HepG2 (cell line): ENCODE measurements at regions not wholly inside any gene's neighbourhood (a gene's known extent, or its start where the extent isn't known, plus 50 kb on each side); places are given as distances from the start of the nearest gene placed in this dataset.

Experiments used
- CBX2 ChIP-seq, 2 experiments: fragments of 200-600 bp in 1 of 2; sonication (generic); formaldehyde crosslinking in 1 of 2; IDR thresholded peaks; 2 replicates each; pipeline versions ENCODE4 v1.7.0 to v1.8.1; 2018 to 2022; ENCODE audit warnings: low read depth in 2 of 2, low read length in 1 of 2, mild to moderate bottlenecking in 1 of 2, missing genetic modification reagents in 1 of 2
- EHMT2 ChIP-seq: fragments of 200-600 bp; sonication (generic); IDR thresholded peaks from 2 replicates; pipeline ENCODE4 v1.7.0; 2017; ENCODE audit warnings: antibody characterized with exemption, low read depth, low read length, borderline replicate concordance
- EZH2 ChIP-seq: conservative IDR thresholded peaks from 2 replicates; pipeline ENCODE4 v1.6.1; 2012; ENCODE audit warnings: mild to moderate bottlenecking, low read depth, low read length, moderate library complexity
- JUND ChIP-seq: sonication (generic); formaldehyde crosslinking; IDR thresholded peaks from 2 replicates; pipeline ENCODE4 v1.8.0; 2022; ENCODE audit warnings: mild to moderate bottlenecking, missing genetic modification reagents
- ZNF777 ChIP-seq: sonication (generic); formaldehyde crosslinking; IDR thresholded peaks from 2 replicates; pipeline ENCODE4 v1.4.0; 2020; ENCODE audit warnings: missing genetic modification reagents
- ZNF780A ChIP-seq: sonication (generic); formaldehyde crosslinking; IDR thresholded peaks from 2 replicates; pipeline ENCODE4 v1.8.0; 2022; ENCODE audit warnings: mild to moderate bottlenecking, missing genetic modification reagents, moderate library complexity
- TF ChIP-seq, protein P1 (sequence below): sonication (generic); formaldehyde crosslinking; IDR thresholded peaks from 2 replicates; pipeline ENCODE4 v1.4.0; 2020; ENCODE audit warnings: mild to moderate bottlenecking, missing genetic modification reagents
- TF ChIP-seq, protein P2 (sequence below): sonication (generic); formaldehyde crosslinking; IDR thresholded peaks from 2 replicates; pipeline ENCODE4 v1.5.0; 2020; ENCODE audit warnings: mild to moderate bottlenecking, missing genetic modification reagents, moderate library complexity

DNA sequence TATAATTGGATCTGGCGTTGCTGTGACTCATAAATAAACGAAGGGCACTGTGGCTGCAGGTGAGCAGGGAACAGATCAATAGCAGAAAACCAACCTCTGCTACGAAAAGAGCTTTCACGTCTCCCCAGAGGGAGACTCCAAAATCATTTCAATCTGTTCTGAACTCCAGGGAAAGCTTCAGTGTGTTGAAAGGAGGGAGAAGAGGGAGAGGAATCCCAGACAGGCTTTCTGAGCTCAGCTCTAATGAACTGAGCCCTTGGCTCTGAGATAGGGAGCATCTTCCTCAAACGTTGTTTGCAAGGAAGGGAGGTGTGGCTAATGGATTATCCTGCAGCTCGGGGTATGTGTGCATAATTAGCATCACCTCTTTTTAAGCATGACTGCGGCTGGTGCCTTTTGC lies 288.0 kb upstream of the IRX4 start:
- no peak for TF ChIP-seq CBX2 (IDR thresholded peaks at IDR 0.05; ENCODE audit: low read depth, low read length)
- no peak for TF ChIP-seq CBX2 (CRISPR knock-in tag; IDR thresholded peaks at IDR 0.05; ENCODE audit: low read depth)
- no peak for TF ChIP-seq EZH2
- no peak for TF ChIP-seq JUND (CRISPR knock-in tag)
- TF ChIP-seq ZNF777 (CRISPR knock-in tag) = no peak
- TF ChIP-seq EHMT2 = no peak
- TF ChIP-seq ZNF780A (CRISPR knock-in tag) = no peak
- TF ChIP-seq, protein P1, sequence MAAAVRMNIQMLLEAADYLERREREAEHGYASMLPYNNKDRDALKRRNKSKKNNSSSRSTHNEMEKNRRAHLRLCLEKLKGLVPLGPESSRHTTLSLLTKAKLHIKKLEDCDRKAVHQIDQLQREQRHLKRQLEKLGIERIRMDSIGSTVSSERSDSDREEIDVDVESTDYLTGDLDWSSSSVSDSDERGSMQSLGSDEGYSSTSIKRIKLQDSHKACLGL (CRISPR knock-in tag) = no peak
- TF ChIP-seq, protein P2, sequence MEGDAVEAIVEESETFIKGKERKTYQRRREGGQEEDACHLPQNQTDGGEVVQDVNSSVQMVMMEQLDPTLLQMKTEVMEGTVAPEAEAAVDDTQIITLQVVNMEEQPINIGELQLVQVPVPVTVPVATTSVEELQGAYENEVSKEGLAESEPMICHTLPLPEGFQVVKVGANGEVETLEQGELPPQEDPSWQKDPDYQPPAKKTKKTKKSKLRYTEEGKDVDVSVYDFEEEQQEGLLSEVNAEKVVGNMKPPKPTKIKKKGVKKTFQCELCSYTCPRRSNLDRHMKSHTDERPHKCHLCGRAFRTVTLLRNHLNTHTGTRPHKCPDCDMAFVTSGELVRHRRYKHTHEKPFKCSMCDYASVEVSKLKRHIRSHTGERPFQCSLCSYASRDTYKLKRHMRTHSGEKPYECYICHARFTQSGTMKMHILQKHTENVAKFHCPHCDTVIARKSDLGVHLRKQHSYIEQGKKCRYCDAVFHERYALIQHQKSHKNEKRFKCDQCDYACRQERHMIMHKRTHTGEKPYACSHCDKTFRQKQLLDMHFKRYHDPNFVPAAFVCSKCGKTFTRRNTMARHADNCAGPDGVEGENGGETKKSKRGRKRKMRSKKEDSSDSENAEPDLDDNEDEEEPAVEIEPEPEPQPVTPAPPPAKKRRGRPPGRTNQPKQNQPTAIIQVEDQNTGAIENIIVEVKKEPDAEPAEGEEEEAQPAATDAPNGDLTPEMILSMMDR (CRISPR knock-in tag) = no peak
